CD4-positive, alpha-beta T cell (primary cell): ENCODE measurements at regions not wholly inside any gene's neighbourhood (a gene's known extent, or its start where the extent isn't known, plus 50 kb on each side); places are given as distances from the start of the nearest gene placed in this dataset.

Experiments used
- ATAC-seq: fragments of 200-7000 bp; cut with Tn5 transposase; one replicate; pipeline ENCODE4 v1.10.0; 2022; ENCODE audit warnings: mild to moderate bottlenecking; ENCODE audit not compliant: poor library complexity
- CTCF ChIA-PET: fragments of 350-600 bp; sonication (Branson Sonifier 250); formaldehyde crosslinking; loops from one replicate; lab custom pipeline; 2021; ENCODE audit warnings: antibody characterized with exemption, inconsistent platforms; lab: Charles Lee
- POLR2A ChIA-PET: fragments of 350-600 bp; sonication (Branson Sonifier 250); formaldehyde crosslinking; loops from one replicate; lab custom pipeline; 2021; ENCODE audit warnings: antibody characterized with exemption, inconsistent platforms; lab: Charles Lee
- DNase-seq, 14 experiments: peaks; one replicate each; pipeline ENCODE4 v3.0.0-alpha.2; 2013 to 2020; ENCODE audit warnings: mixed read lengths in 2 of 14
- H3K27ac ChIP-seq, 2 donors: one replicate each; pipeline versions ENCODE4 v1.5.1 to v1.7.0; 2013; ENCODE audit warnings: low read length in 2 of 2, low read depth in 1 of 2, mild to moderate bottlenecking in 1 of 2
- H3K27me3 ChIP-seq, 2 experiments: 1 replicate in 1 of 2; 2 replicates in 1 of 2; pipeline versions ENCODE4 v1.6.1 to v1.7.0; 2013; ENCODE audit warnings: low read length in 2 of 2, control low read depth in 1 of 2, mild to moderate bottlenecking in 1 of 2, moderate library complexity in 1 of 2; ENCODE audit not compliant: insufficient read depth in 2 of 2, control insufficient read depth in 1 of 2
- H3K36me3 ChIP-seq: one replicate; pipeline ENCODE4 v1.6.1; 2013; ENCODE audit warnings: low read length, control low read depth; ENCODE audit not compliant: insufficient read depth
- H3K4me1 ChIP-seq: one replicate; pipeline ENCODE4 v1.6.1; 2013; ENCODE audit warnings: low read length, control low read depth; ENCODE audit not compliant: insufficient read depth
- H3K4me3 ChIP-seq: one replicate; pipeline ENCODE4 v1.5.1; 2013; ENCODE audit warnings: mild to moderate bottlenecking, low read length, moderate library complexity
- H3K9me3 ChIP-seq, 2 experiments: 1 replicate in 1 of 2; 2 replicates in 1 of 2; pipeline versions ENCODE4 v1.6.1 to v1.7.0; 2013; ENCODE audit warnings: low read length in 2 of 2, mild to moderate bottlenecking in 2 of 2, control low read depth in 1 of 2, moderate library complexity in 1 of 2; ENCODE audit not compliant: control insufficient read depth in 1 of 2, insufficient read depth in 1 of 2
- H3K27ac Mint-ChIP-seq: one replicate; pipeline ENCODE4 v1.8.0; 2020; ENCODE audit warnings: mixed read lengths
- H3K27me3 Mint-ChIP-seq: one replicate; pipeline ENCODE4 v1.8.0; 2021; ENCODE audit warnings: mixed read lengths
- H3K36me3 Mint-ChIP-seq: one replicate; pipeline ENCODE4 v1.8.0; 2021; ENCODE audit warnings: low read depth, mixed read lengths
- H3K4me1 Mint-ChIP-seq: one replicate; pipeline ENCODE4 v1.8.0; 2021; ENCODE audit warnings: low read depth, mixed read lengths
- H3K4me3 Mint-ChIP-seq: one replicate; pipeline ENCODE4 v1.8.0; 2020; ENCODE audit warnings: mild to moderate bottlenecking, mixed read lengths
- H3K9me3 Mint-ChIP-seq: one replicate; pipeline ENCODE4 v1.8.0; 2020; ENCODE audit warnings: mixed read lengths
- CTCF ChIP-seq: fragments of 200-600 bp; IDR thresholded peaks from one replicate; pipeline ENCODE4 v1.8.0; 2022; ENCODE audit warnings: antibody characterized with exemption, mild to moderate bottlenecking
- intact Hi-C, 2 experiments: fragments of 100-400 bp; cut with DNase I in 1 of 2; cut with micrococcal nuclease in 1 of 2; formaldehyde crosslinking; loops; one replicate each; pipeline versions ENCODE4 v1.15.1 to v1.9.0; 2023 to 2025; cut with DNase I, micrococcal nuclease

GRCh38 chr2:116696903-116697302, 1117.6 kb upstream of the DDX18 start:
- no peaks in the 10 kb centered on the region for H3K27me3 ChIP-seq
- intact Hi-C loops: no loop called here
- no peaks in the 10 kb centered on the region for H3K4me1 Mint-ChIP-seq
- no peaks in the 10 kb centered on the region for H3K36me3 ChIP-seq
- H3K9me3 ChIP-seq: no peaks in the 10 kb centered on the region
- ATAC-seq (no peak), DNase-seq (no peak)
- ChIA-PET POLR2A (no interaction called here), CTCF (no interaction called here)
- TF ChIP-seq CTCF: no peak
- H3K27me3 Mint-ChIP-seq: no peaks in the 10 kb centered on the region
- no peak overlapping the region for H3K4me3 Mint-ChIP-seq
- H3K4me1 ChIP-seq: no peaks in the 10 kb centered on the region
- H3K27ac ChIP-seq: no peak overlapping the region
- no peak overlapping the region for H3K27ac Mint-ChIP-seq
- H3K9me3 Mint-ChIP-seq: peaks cover 8% of the 10 kb centered on the region
- H3K4me3 ChIP-seq: no peak overlapping the region
- H3K36me3 Mint-ChIP-seq: no peaks in the 10 kb centered on the region

- H3K27ac Mint-ChIP-seq: no peak overlapping the region
Observed at GRCh38 chr2:116706396-116706795, 1108.1 kb upstream of the DDX18 start.

DNA sequence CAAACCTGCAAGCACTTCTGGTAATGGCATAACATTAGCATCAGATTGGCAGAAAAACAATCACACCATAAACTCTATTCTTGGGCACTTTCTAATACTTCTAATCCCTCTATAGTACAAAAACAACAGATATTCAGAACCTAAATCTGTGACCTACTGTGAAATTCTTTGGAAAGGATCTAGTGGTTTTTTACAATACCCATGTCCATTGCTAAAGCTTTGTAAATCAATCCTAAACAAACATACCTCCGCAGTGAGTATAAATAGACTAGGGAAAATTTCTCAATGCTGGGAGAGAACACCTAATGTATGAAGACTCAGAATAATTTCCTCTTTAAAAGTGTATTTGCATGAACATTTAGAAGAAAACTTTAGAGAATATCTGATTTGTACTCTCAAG, 1098.5 kb upstream of the DDX18 start:
- ChIA-PET POLR2A (no interaction called here), CTCF (no interaction called here)
- Histone ChIP-seq H3K27me3 (no peaks in the 10 kb centered on the region), H3K9me3 (no peaks in the 10 kb centered on the region), H3K4me3 (no peak overlapping the region), H3K36me3 (no peaks in the 10 kb centered on the region), H3K4me1 (no peaks in the 10 kb centered on the region), H3K27ac (no peak overlapping the region)
- Mint-ChIP-seq H3K4me1 (no peaks in the 10 kb centered on the region), H3K27ac (no peak overlapping the region), H3K27me3 (no peaks in the 10 kb centered on the region), H3K36me3 (no peaks in the 10 kb centered on the region), H3K9me3 (no peaks in the 10 kb centered on the region), H3K4me3 (no peak overlapping the region)
- intact Hi-C loops: no loop called here
- no peak for ATAC-seq
- DNase-seq: no peak
- no peak for TF ChIP-seq CTCF

More at GRCh38 chr2:116706396-116706795, 1108.1 kb upstream of the DDX18 start:
- POLR2A ChIA-PET: no interaction called here
- no peak for ATAC-seq
- no peak overlapping the region for H3K4me3 ChIP-seq
- TF ChIP-seq CTCF: no peak
- H3K36me3 ChIP-seq: no peaks in the 10 kb centered on the region
- CTCF ChIA-PET: no interaction called here
- intact Hi-C loops: no loop called here
- H3K4me1 ChIP-seq: no peaks in the 10 kb centered on the region
- H3K36me3 Mint-ChIP-seq: no peaks in the 10 kb centered on the region
- peaks cover 0 to 11% of the 10 kb centered on the region in 2 experiments for H3K9me3 ChIP-seq
- H3K27me3 ChIP-seq: no peaks in the 10 kb centered on the region
- peaks cover 15% of the 10 kb centered on the region for H3K9me3 Mint-ChIP-seq
- DNase-seq: no peak
- H3K27me3 Mint-ChIP-seq: no peaks in the 10 kb centered on the region
- H3K4me3 Mint-ChIP-seq: no peak overlapping the region
- no peaks in the 10 kb centered on the region for H3K4me1 Mint-ChIP-seq
- no peak overlapping the region for H3K27ac ChIP-seq
